HG03521 (cell line): ENCODE measurements at regions not wholly inside any gene's neighbourhood (a gene's known extent, or its start where the extent isn't known, plus 50 kb on each side); places are given as distances from the start of the nearest gene placed in this dataset.

Experiments
- ATAC-seq: cut with Tn5 transposase; IDR thresholded peaks from one replicate; pipeline ENCODE4 v1.9.1; 2021; ENCODE audit warnings: mild to moderate bottlenecking, moderate library complexity; ENCODE audit not compliant: unreplicated experiment

- ATAC-seq, result no peak
These were observed 1234.7 kb downstream of the TBC1D22A start for GRCh38 chr22:47997052-47997590.

- ATAC-seq, result no peak
These were observed 1234.0 kb downstream of the TBC1D22A start for GRCh38 chr22:47996446-47996857.

GRCh38 chr22:47995718-47996117 is 1233.3 kb downstream of the TBC1D22A start:
- ATAC-seq, result no peak

- ATAC-seq, result no peak
These were observed 1232.8 kb downstream of the TBC1D22A start for GRCh38 chr22:47995264-47995627.

- no peak for ATAC-seq
These were observed 1232.3 kb downstream of the TBC1D22A start for GRCh38 chr22:47994601-47995263.

GRCh38 chr22:47994045-47994444 is 1231.6 kb downstream of the TBC1D22A start:
- no peak for ATAC-seq

- no peak for ATAC-seq
These were observed 1228.0 kb downstream of the TBC1D22A start for GRCh38 chr22:47990481-47990880.

GRCh38 chr22:47987885-47988515 is 1225.5 kb downstream of the TBC1D22A start:
- no peak for ATAC-seq

GRCh38 chr22:47976219-47976618 is 1213.8 kb downstream of the TBC1D22A start:
- ATAC-seq, result no peak

- ATAC-seq, result no peak
These were observed 1205.4 kb downstream of the TBC1D22A start for GRCh38 chr22:47967831-47968230.

GRCh38 chr22:47966316-47966715 is 1203.9 kb downstream of the TBC1D22A start:
- ATAC-seq, result no peak

- no peak for ATAC-seq
These were observed 1203.4 kb downstream of the TBC1D22A start for GRCh38 chr22:47965896-47966295.

- ATAC-seq, result no peak
These were observed 1202.6 kb downstream of the TBC1D22A start for GRCh38 chr22:47965066-47965465.

- ATAC-seq, result no peak
These were observed 1201.2 kb downstream of the TBC1D22A start for GRCh38 chr22:47963660-47964059.

- ATAC-seq, result no peak
These were observed 1195.2 kb downstream of the TBC1D22A start for GRCh38 chr22:47957649-47958048.

- no peak for ATAC-seq
These were observed 1191.7 kb downstream of the TBC1D22A start for GRCh38 chr22:47954107-47954506.

- ATAC-seq, result no peak
These were observed 1182.5 kb downstream of the TBC1D22A start for GRCh38 chr22:47944941-47945340.

GRCh38 chr22:47943729-47944700 is 1181.6 kb downstream of the TBC1D22A start:
- ATAC-seq, result no peak

- ATAC-seq, result no peak
These were observed 1177.8 kb downstream of the TBC1D22A start for GRCh38 chr22:47940211-47940610.

- no peak for ATAC-seq
These were observed 1171.4 kb downstream of the TBC1D22A start for GRCh38 chr22:47933891-47934290.

- ATAC-seq, result no peak
These were observed 1170.8 kb downstream of the TBC1D22A start for GRCh38 chr22:47933226-47933625.
